ENCODE measurements at regions not wholly inside any gene's neighbourhood (a gene's known extent, or its start where the extent isn't known, plus 50 kb on each side); places are given as distances from the start of the nearest gene placed in this dataset.
A peak's percentile ranks its signal among the peaks of the same experiment; 100 is the strongest.
"Not testable (repeated sequence)": the region's sequence is repeated elsewhere in the genome, so short reads cannot be mapped to it uniquely, and the experiment has no call there.

- DNase-seq (no peak), ATAC-seq (no peak)
- intact Hi-C loops (cut with DNase I), result no loop called here
These were observed 576.7 kb downstream of the MFSD1 start for GRCh38 chr3:159378396-159379194.

- intact Hi-C loops (cut with DNase I), result no loop called here
- ATAC-seq, result peak; percentile 12 to 34
These were observed 579.0 kb downstream of the MFSD1 start for GRCh38 chr3:159380891-159381290.

GRCh38 chr3:159390656-159391212 is 588.9 kb downstream of the MFSD1 start:
- DNase-seq, result no peak
- intact Hi-C loops (cut with DNase I), result no loop called here
- no peak for ATAC-seq

More at GRCh38 chr3:159380891-159381290, 579.0 kb downstream of the MFSD1 start:
- DNase-seq, result no peak

- intact Hi-C loops (cut with DNase I); DNase-seq; ATAC-seq: not testable (repeated sequence)
These were observed 591.0 kb upstream of the IL12A start for GRCh38 chr3:159397683-159398082.

- ATAC-seq (no peak), DNase-seq (no peak)
- intact Hi-C loops (cut with DNase I), result no loop called here
These were observed 587.6 kb upstream of the IL12A start for GRCh38 chr3:159401069-159401468.

GRCh38 chr3:159409711-159410110 is 578.9 kb upstream of the IL12A start:
- DNase-seq; intact Hi-C loops (cut with DNase I); ATAC-seq: not testable (repeated sequence)

- DNase-seq (no peak), ATAC-seq (no peak)
- intact Hi-C loops (cut with DNase I), result no loop called here
These were observed 575.3 kb upstream of the IL12A start for GRCh38 chr3:159413319-159413718.

GRCh38 chr3:159416856-159417255 is 571.8 kb upstream of the IL12A start:
- no peak for DNase-seq
- peak in 1 of 2 donors; percentile 66 for ATAC-seq
- intact Hi-C loops (cut with DNase I), result no loop called here

- intact Hi-C loops (cut with DNase I), result no loop called here
- DNase-seq (no peak), ATAC-seq (no peak)
These were observed 570.9 kb upstream of the IL12A start for GRCh38 chr3:159417761-159418160.

GRCh38 chr3:159418571-159419526 is 569.8 kb upstream of the IL12A start:
- intact Hi-C loops (cut with DNase I), result no loop called here
- ATAC-seq, result peak in 1 of 2 donors; percentile 52
- no peak for DNase-seq

GRCh38 chr3:159429702-159430101 is 558.9 kb upstream of the IL12A start:
- intact Hi-C loops (cut with DNase I), result no loop called here
- DNase-seq (no peak), ATAC-seq (no peak)

GRCh38 chr3:159432682-159433340 is 555.8 kb upstream of the IL12A start:
- intact Hi-C loops (cut with DNase I), result no loop called here
- DNase-seq (no peak), ATAC-seq (peak in 1 of 2 donors; percentile 14)

- DNase-seq, result no peak
- intact Hi-C loops (cut with DNase I), result no loop called here
- no peak for ATAC-seq
These were observed 549.3 kb upstream of the IL12A start for GRCh38 chr3:159439346-159439745.

GRCh38 chr3:159441279-159441678 is 547.4 kb upstream of the IL12A start:
- DNase-seq (no peak), ATAC-seq (no peak)
- intact Hi-C loops (cut with DNase I), result no loop called here

GRCh38 chr3:159443266-159443665 is 545.4 kb upstream of the IL12A start:
- intact Hi-C loops (cut with DNase I), result no loop called here
- ATAC-seq (no peak), DNase-seq (no peak)

- DNase-seq, result no peak
- peak in 1 of 2 donors; percentile 15 for ATAC-seq
- intact Hi-C loops (cut with DNase I), result no loop called here
These were observed 540.8 kb upstream of the IL12A start for GRCh38 chr3:159447841-159448240.

- intact Hi-C loops (cut with DNase I), result no loop called here
- ATAC-seq, result no peak
- DNase-seq, result no peak
These were observed 539.7 kb upstream of the IL12A start for GRCh38 chr3:159448902-159449301.

- no peak for DNase-seq
- ATAC-seq, result no peak
- intact Hi-C loops (cut with DNase I), result no loop called here
These were observed 537.6 kb upstream of the IL12A start for GRCh38 chr3:159451067-159451466.

- intact Hi-C loops (cut with DNase I), result no loop called here
- no peak for DNase-seq
- no peak for ATAC-seq
These were observed 537.2 kb upstream of the IL12A start for GRCh38 chr3:159451482-159451881.
